PC-3 (cell line): ENCODE measurements at regions not wholly inside any gene's neighbourhood (a gene's known extent, or its start where the extent isn't known, plus 50 kb on each side); places are given as distances from the start of the nearest gene placed in this dataset.

Source experiments
- ATAC-seq: fragments of 200-7000 bp; cut with Tn5 transposase; 2 replicates; pipeline ENCODE4 v1.9.1; 2020; ENCODE audit warnings: mild to moderate bottlenecking, moderate library complexity
- BruUV-seq: library from RNA; stranded (reverse); fragments of 400-500 nt; replicated peaks from 2 replicates; lab custom pipeline; 2021; lab: Mats Ljungman, UMichigan
- CTCF ChIA-PET: fragments of 300-600 bp; sonication (Branson Sonifier 250); formaldehyde crosslinking; loops from one replicate; lab custom pipeline; 2022; ENCODE audit warnings: antibody characterized with exemption; lab: Charles Lee
- POLR2A ChIA-PET: fragments of 300-600 bp; sonication (Branson Sonifier 250); formaldehyde crosslinking; loops from one replicate; lab custom pipeline; 2022; ENCODE audit warnings: antibody characterized with exemption; ENCODE audit not compliant: unreplicated experiment; lab: Charles Lee
- DNase-seq: peaks from one replicate; pipeline ENCODE4 v3.0.0-alpha.2; 2015
- H2AFZ ChIP-seq: fragments of 300-600 bp; sonication (generic); 2 replicates; pipeline ENCODE4 v1.6.0; 2016; ENCODE audit warnings: antibody characterized with exemption, low read length
- H3F3A ChIP-seq: fragments of 300-600 bp; sonication (generic); one replicate; pipeline ENCODE4 v1.6.0; 2017; ENCODE audit warnings: antibody characterized with exemption, low read length, control low read depth, mild to moderate bottlenecking; ENCODE audit not compliant: unreplicated experiment
- H3K27ac ChIP-seq: fragments of 300-600 bp; sonication (generic); 2 replicates; pipeline ENCODE4 v1.5.1; 2016; ENCODE audit warnings: mild to moderate bottlenecking, low read length
- H3K27me3 ChIP-seq: fragments of 300-600 bp; sonication (generic); 2 replicates; pipeline ENCODE4 v1.6.1; 2016; ENCODE audit warnings: low read length, mixed read lengths
- H3K36me3 ChIP-seq: fragments of 300-600 bp; sonication (generic); 2 replicates; pipeline ENCODE4 v1.6.1; 2016; ENCODE audit warnings: low read depth, mixed run types, low read length, mixed read lengths
- H3K4me1 ChIP-seq: fragments of 300-600 bp; sonication (generic); 2 replicates; pipeline ENCODE4 v1.5.1; 2016; ENCODE audit warnings: low read length; ENCODE audit not compliant: insufficient read depth
- H3K4me2 ChIP-seq: fragments of 300-600 bp; sonication (generic); 2 replicates; pipeline ENCODE4 v1.6.0; 2016; ENCODE audit warnings: low read length
- H3K4me3 ChIP-seq: fragments of 300-600 bp; sonication (generic); 2 replicates; pipeline ENCODE4 v1.5.1; 2016; ENCODE audit warnings: mild to moderate bottlenecking, low read length, mixed read lengths
- H3K79me2 ChIP-seq: fragments of 300-600 bp; sonication (generic); 2 replicates; pipeline ENCODE4 v1.6.1; 2017; ENCODE audit warnings: low read length, mixed read lengths
- H3K9ac ChIP-seq: fragments of 300-600 bp; sonication (generic); 2 replicates; pipeline ENCODE4 v1.6.0; 2016; ENCODE audit warnings: mild to moderate bottlenecking, low read length
- H3K9me2 ChIP-seq: fragments of 300-600 bp; sonication (generic); replicated peaks from 2 replicates; pipeline ENCODE4 v1.6.1; 2016; ENCODE audit warnings: mixed run types, low read length, mixed read lengths
- H3K9me3 ChIP-seq: fragments of 300-600 bp; sonication (generic); 2 replicates; pipeline ENCODE4 v1.6.1; 2016; ENCODE audit warnings: low read length, mixed read lengths
- H4K20me1 ChIP-seq: fragments of 300-600 bp; sonication (generic); 2 replicates; pipeline ENCODE4 v1.6.1; 2016; ENCODE audit warnings: low read length, mixed read lengths
- EZH2 ChIP-seq: fragments of 300-600 bp; sonication (generic); IDR thresholded peaks from one replicate; pipeline ENCODE4 v1.6.1; 2017; ENCODE audit warnings: antibody characterized with exemption, mild to moderate bottlenecking, low read length; ENCODE audit not compliant: unreplicated experiment
- EZH2phosphoT487 ChIP-seq: fragments of 300-600 bp; sonication (generic); IDR thresholded peaks from 2 replicates; pipeline ENCODE4 v1.6.1; 2018; ENCODE audit warnings: mild to moderate bottlenecking, antibody characterized with exemption, low read length, borderline replicate concordance
- intact Hi-C: fragments of 100-400 bp; cut with micrococcal nuclease; formaldehyde crosslinking; loops from 2 replicates; pipeline ENCODE4 v1.9.0; 2023
- TF ChIP-seq, protein P1 (sequence below): fragments of 300-600 bp; sonication (generic); conservative IDR thresholded peaks from 2 replicates; pipeline ENCODE4 v1.5.1; 2017; ENCODE audit warnings: antibody characterized with exemption, low read depth, mild to moderate bottlenecking, low read length

DNA sequence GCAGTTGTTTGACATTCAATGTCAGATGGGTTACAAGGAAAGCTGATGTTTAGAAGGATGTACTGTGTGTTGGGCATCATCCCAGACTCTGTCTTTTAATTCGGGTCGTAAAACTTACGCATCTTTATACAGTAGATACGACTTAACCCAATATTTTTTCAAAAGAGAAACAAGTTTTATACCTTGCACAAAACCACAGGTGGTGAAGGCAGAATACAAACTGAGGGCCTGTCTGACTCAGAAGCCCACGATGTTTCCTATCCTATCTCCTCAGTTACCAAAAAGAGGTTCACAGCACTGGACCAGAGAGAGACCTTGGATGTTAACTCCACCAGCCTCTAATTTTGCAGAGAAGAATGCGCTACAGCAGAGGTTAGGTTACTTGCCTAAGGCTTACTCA, 477.0 kb downstream of the FOXO1 start:
- no peaks in the 10 kb centered on the region for H3K27me3 ChIP-seq
- no peak for DNase-seq
- no peaks in the 10 kb centered on the region for H3K79me2 ChIP-seq
- no peak overlapping the region for H2AFZ ChIP-seq
- no peak overlapping the region for H3K27ac ChIP-seq
- H3K4me2 ChIP-seq = no peak overlapping the region
- CTCF ChIA-PET = no interaction called here
- no TSS peak for BruUV-seq
- no peaks in the 10 kb centered on the region for H3F3A ChIP-seq
- ATAC-seq = no peak
- H3K9me2 ChIP-seq = no peaks in the 10 kb centered on the region
- TF ChIP-seq EZH2phosphoT487 (no peak), EZH2 (no peak)
- TF ChIP-seq, protein P1, sequence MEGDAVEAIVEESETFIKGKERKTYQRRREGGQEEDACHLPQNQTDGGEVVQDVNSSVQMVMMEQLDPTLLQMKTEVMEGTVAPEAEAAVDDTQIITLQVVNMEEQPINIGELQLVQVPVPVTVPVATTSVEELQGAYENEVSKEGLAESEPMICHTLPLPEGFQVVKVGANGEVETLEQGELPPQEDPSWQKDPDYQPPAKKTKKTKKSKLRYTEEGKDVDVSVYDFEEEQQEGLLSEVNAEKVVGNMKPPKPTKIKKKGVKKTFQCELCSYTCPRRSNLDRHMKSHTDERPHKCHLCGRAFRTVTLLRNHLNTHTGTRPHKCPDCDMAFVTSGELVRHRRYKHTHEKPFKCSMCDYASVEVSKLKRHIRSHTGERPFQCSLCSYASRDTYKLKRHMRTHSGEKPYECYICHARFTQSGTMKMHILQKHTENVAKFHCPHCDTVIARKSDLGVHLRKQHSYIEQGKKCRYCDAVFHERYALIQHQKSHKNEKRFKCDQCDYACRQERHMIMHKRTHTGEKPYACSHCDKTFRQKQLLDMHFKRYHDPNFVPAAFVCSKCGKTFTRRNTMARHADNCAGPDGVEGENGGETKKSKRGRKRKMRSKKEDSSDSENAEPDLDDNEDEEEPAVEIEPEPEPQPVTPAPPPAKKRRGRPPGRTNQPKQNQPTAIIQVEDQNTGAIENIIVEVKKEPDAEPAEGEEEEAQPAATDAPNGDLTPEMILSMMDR = no peak
- POLR2A ChIA-PET = interaction anchor here (0.6 kb wide), 1 partner anchor 411 kb away, joined by 3 read pairs; no protein-coding TSS in a partner anchor
- no peaks in the 10 kb centered on the region for H3K9me3 ChIP-seq
- no peaks in the 10 kb centered on the region for H4K20me1 ChIP-seq
- no peak overlapping the region for H3K9ac ChIP-seq
- intact Hi-C loops = no loop called here
- H3K4me1 ChIP-seq = peaks cover 7% of the 10 kb centered on the region; the same call in 1 of the 2 replicates
- no peak overlapping the region for H3K4me3 ChIP-seq
- H3K36me3 ChIP-seq = no peaks in the 10 kb centered on the region

GRCh38 chr13:40189898-40190630, 476.4 kb downstream of the FOXO1 start:
- H4K20me1 ChIP-seq = no peaks in the 10 kb centered on the region
- H3K27ac ChIP-seq = no peak overlapping the region
- intact Hi-C loops = no loop called here
- ATAC-seq (no peak), DNase-seq (no peak)
- H3K79me2 ChIP-seq = no peaks in the 10 kb centered on the region
- H3K4me2 ChIP-seq = peak overlapping the region; percentile 22; the same call in 1 of the 2 replicates
- no peaks in the 10 kb centered on the region for H3K36me3 ChIP-seq
- no peak overlapping the region for H3K9ac ChIP-seq
- H2AFZ ChIP-seq = peak overlapping the region; percentile 55; the same call in 1 of the 2 replicates
- CTCF ChIA-PET = interaction anchor here (0.5 kb wide), 1 partner anchor 10 kb away, joined by 3 read pairs; no protein-coding TSS in a partner anchor
- no peak overlapping the region for H3K4me3 ChIP-seq
- POLR2A ChIA-PET = interaction anchor here (0.6 kb wide), 1 partner anchor 410 kb away, joined by 3 read pairs; no protein-coding TSS in a partner anchor
- no peaks in the 10 kb centered on the region for H3K27me3 ChIP-seq
- no peaks in the 10 kb centered on the region for H3K9me3 ChIP-seq
- TF ChIP-seq, protein P1 = no peak
- TF ChIP-seq EZH2 (no peak), EZH2phosphoT487 (no peak)
- H3K9me2 ChIP-seq = no peaks in the 10 kb centered on the region
- peaks cover 7% of the 10 kb centered on the region; the same call in 1 of the 2 replicates for H3K4me1 ChIP-seq
- H3F3A ChIP-seq = no peaks in the 10 kb centered on the region
- BruUV-seq = no TSS peak
